NOMO-1 (cell line): ENCODE measurements at regions not wholly inside any gene's neighbourhood (a gene's known extent, or its start where the extent isn't known, plus 50 kb on each side); places are given as distances from the start of the nearest gene placed in this dataset.

ENCODE experiments used
- DNase-seq, 2 experiments: peaks; one replicate each; lab custom pipeline; 2025; ENCODE audit not compliant: unreplicated experiment in 2 of 2; lab: John Stamatoyannopoulos, UW

GRCh38 chr6:8535519-8535918 is 100.2 kb upstream of the SLC35B3 start:
- no peak for DNase-seq

- no peak for DNase-seq
Measured at GRCh38 chr6:8530785-8531435, 95.6 kb upstream of the SLC35B3 start.

GRCh38 chr6:8529250-8529649 is 93.9 kb upstream of the SLC35B3 start:
- no peak for DNase-seq

GRCh38 chr6:8527818-8528217 is 92.5 kb upstream of the SLC35B3 start:
- no peak for DNase-seq

GRCh38 chr6:8526624-8527023 is 91.3 kb upstream of the SLC35B3 start:
- DNase-seq: no peak

- no peak for DNase-seq
Measured at GRCh38 chr6:8525370-8525769, 90.0 kb upstream of the SLC35B3 start.

- no peak for DNase-seq
Measured at GRCh38 chr6:8513174-8513573, 77.8 kb upstream of the SLC35B3 start.

- DNase-seq: no peak
Measured at GRCh38 chr6:8507286-8507685, 71.9 kb upstream of the SLC35B3 start.

- DNase-seq: no peak
Measured at GRCh38 chr6:8506126-8506525, 70.8 kb upstream of the SLC35B3 start.

- DNase-seq: no peak
Measured at GRCh38 chr6:8499540-8499939, 64.2 kb upstream of the SLC35B3 start.

- peak; percentile 9 to 57 for DNase-seq
Measured at GRCh38 chr6:8494730-8495129, 59.4 kb upstream of the SLC35B3 start.

GRCh38 chr6:8492536-8493133 is 57.3 kb upstream of the SLC35B3 start:
- DNase-seq: no peak
